ENCODE measurements at regions not wholly inside any gene's neighbourhood (a gene's known extent, or its start where the extent isn't known, plus 50 kb on each side); places are given as distances from the start of the nearest gene placed in this dataset.

DNA sequence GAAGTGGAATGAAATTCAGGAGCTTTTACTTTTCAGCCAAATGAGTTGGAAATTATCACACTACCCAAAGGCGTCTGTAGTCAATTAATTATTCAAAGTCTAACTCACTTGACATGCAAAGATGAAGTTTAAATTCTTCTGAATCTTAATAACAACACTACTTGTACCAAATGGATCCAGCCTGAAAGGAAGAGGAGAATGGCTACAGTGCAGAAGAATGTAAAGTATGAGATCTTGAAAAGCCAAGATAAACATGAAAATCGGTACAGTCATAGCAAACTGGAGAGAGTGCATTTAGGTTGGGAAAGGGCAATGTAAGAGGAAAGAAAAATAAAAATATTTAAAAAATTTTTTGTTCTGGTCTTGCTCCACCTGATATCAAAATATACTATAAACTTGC, 195.5 kb downstream of the SIM1 start:
- no peak for TF ChIP-seq POLR2AphosphoS5 (IDR thresholded peaks at IDR 0.05; ENCODE audit: low read depth, low read length)
- TF ChIP-seq TAF1 (IDR thresholded peaks at IDR 0.05; ENCODE audit: borderline replicate concordance, insufficient read depth, low read length): no peak
- no peak for TF ChIP-seq REST (IDR thresholded peaks at IDR 0.05; ENCODE audit: insufficient read depth in 1 of 2, low read depth in 2 of 2, low read length in 2 of 2)
